Bone marrow (tissue), 2 donors: ENCODE measurements at regions not wholly inside any gene's neighbourhood (a gene's known extent, or its start where the extent isn't known, plus 50 kb on each side); places are given as distances from the start of the nearest gene placed in this dataset.

Source experiments
- DNase-seq, 2 donors: peaks; one replicate each; lab custom pipeline; 2025; lab: John Stamatoyannopoulos, UW

- no peak for DNase-seq
These were observed 240.1 kb downstream of the HGF start for GRCh38 chr7:81529785-81530184.

GRCh38 chr7:81527651-81528050 lies 242.2 kb downstream of the HGF start:
- no peak for DNase-seq

DNA sequence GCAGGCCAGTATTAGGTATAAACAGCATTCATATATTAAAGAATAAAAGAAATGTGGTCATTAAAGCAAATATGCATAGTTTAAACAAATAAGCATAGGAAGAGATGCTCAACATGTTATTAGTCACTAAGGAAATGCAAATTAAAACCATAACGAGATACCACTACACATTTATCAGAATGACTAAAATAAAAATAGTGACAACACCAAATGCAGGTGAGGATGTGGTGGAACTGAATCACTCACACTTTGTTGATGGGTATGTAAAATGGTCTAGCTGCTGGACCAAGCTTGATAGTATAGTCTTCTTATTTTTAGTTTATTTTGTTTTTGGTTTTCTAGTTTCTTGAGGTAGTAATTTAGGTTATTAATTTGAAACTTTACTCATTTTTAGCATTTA lies 242.9 kb downstream of the HGF start:
- DNase-seq, result no peak

GRCh38 chr7:81525841-81526240 lies 244.0 kb downstream of the HGF start:
- DNase-seq, result no peak

DNA sequence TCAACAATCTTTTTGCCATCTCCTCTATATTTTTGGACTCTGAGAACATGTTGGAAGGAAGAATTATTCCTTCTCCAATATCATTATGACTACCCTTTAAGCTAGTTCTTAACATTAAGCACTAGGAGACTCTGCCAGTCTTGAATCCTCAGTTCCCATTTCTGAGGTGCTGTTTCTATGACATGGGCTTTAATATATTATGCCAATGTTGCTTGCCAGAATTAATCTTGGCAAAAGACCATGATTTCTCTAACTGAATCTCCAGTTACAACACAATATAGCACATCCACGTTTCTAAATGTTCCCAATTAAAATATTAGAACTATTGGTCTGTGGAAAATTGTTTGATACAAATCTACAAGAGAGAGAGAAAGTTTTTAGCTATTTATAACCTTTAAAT lies 250.0 kb downstream of the HGF start:
- DNase-seq, result no peak

GRCh38 chr7:81516898-81517297 lies 252.9 kb downstream of the HGF start:
- DNase-seq, result no peak

GRCh38 chr7:81515009-81515408 lies 254.8 kb downstream of the HGF start:
- no peak for DNase-seq

DNA sequence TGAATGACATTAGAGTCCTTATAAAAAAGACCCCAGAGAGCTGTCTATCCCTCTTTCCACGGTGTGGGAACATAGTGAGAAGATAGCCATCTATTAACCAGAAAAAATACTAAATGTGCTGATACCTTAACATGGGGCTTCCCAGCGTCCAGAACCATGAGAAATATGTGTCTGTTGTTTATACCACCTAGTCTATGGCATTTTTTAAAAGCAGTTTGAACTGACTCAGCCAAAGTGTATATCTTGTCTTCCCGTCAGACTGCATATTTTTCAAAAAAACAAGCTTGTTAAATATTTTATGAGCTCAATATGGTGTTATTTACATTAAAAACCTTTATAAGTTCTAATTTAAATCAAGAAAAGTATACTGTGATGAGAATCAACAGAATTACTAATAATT lies 255.3 kb downstream of the HGF start:
- no peak for DNase-seq

DNA sequence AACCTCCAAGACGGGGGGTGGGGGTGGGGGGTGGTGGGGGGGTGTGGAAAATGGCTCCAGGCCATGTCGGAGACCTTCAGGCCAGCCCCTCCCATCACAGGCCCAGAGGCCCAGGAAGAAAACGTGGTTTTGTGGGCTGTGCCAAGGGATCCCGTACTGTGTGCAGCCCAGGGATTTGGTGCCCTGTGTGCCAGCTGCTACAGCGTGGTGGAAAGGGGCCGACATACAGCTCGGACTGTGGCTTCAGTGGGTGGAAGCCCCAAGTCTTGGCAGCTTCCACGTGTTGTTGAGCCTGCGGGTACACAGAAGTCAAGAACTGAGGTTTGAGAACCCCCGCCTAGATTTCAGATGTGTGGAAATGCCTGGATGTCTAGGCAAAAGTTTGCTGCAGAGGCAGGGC lies 259.7 kb downstream of the HGF start:
- DNase-seq, result no peak

DNA sequence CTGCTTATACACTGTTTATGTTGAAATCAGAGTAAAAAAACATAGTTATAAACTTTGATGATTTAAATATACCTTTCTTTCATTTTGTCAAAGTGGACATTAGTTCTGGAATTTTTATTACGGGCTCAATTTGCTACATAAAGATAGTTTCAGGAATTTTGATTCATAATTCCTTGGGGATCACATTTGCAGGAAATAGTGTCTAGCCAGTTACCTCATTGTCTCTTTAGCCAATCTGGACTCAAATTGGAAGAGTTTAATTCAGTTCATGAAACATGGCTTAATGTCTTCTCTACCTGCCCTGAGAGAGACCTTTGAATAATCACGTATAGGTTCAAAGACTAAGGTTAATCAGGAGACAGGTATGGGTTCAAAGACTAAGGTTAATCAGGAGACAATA lies 262.6 kb downstream of the HGF start:
- no peak for DNase-seq

DNA sequence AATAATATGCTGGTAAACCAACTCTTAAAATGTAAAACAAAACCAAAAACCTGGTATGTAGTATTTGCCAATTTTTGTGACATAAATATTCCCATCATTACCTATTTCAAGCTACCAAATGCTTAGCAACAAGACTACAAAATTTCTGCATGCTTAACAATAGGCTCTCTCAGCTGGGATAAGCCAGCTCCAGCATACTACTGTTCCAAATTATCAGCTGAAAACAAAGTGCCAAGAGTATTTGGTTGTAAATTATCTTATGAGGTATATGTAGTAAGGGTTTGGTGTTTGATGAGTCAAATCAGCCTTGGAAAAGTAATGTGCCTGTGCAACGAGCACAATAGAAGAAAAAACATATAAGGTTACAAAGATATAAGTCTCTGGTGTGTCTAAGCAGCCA lies 263.2 kb downstream of the HGF start:
- no peak for DNase-seq

GRCh38 chr7:81503771-81504170 lies 266.1 kb downstream of the HGF start:
- no peak for DNase-seq

DNA sequence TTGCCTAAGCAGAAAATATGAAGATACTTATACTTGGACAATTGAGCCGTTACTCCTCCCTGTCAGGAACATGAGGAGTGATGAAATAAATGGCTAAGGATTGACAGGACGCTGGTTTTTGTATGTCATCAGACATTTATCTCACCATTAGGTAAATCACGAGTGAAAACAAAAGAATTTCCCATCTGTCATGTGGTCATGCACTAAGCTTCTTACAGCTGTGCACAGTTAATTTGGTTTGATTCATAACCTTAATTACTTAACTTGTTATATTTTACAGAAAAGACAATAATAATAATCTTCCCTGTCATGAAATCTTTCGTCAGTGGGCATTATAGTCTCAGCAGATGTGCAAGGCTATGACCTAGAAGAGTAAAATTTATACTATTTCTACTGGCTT lies 266.5 kb downstream of the HGF start:
- DNase-seq, result no peak

- DNase-seq, result no peak
These were observed 268.6 kb downstream of the HGF start for GRCh38 chr7:81501220-81501619.

- no peak for DNase-seq
These were observed 269.2 kb downstream of the HGF start for GRCh38 chr7:81500631-81501030.

DNA sequence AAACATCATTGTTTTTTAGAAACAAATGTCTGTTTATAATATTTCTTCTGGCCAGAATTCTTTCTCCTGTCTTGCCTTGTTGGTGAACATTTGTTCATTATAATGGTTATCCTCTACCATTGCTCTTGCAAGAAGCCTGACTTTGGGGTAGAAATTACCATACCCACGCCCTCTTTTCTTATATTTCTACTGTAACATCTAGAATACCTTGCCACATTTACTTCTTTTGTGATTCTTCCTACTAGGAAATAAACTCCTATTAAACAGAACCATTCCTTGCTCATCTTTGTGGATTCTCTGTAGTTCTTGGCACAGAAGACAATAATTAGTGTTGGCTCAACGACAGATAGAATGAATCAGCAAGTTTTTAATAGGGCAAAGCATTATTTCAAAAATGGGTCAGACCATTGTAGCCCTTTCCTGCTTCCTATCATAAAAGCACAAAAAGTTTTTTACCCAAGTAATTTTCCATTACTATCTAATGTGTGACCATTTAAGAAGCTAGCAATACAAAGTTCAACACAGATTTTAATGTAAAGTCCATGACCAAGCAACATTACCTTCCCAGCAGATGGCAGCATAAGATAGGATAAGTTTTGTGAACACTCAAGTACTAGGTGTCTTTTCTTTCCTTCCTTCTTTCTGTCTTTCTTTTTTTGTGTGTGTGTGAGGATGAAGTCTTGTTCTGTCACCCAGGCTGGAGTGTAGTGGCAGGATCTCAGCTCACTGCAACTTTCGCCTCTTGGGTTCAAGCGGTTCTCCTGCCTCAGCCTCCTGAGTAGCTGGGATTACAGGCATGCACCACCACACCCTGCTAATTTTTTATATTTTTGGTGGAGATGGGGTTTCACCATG lies 270.4 kb downstream of the HGF start:
- peak in 1 of 2 donors; percentile 64 for DNase-seq

- no peak for DNase-seq
These were observed 271.7 kb downstream of the HGF start for GRCh38 chr7:81498176-81498575.

- DNase-seq, result no peak
These were observed 276.9 kb downstream of the HGF start for GRCh38 chr7:81492910-81493309.

- DNase-seq, result no peak
These were observed 277.6 kb downstream of the HGF start for GRCh38 chr7:81492240-81492639.

DNA sequence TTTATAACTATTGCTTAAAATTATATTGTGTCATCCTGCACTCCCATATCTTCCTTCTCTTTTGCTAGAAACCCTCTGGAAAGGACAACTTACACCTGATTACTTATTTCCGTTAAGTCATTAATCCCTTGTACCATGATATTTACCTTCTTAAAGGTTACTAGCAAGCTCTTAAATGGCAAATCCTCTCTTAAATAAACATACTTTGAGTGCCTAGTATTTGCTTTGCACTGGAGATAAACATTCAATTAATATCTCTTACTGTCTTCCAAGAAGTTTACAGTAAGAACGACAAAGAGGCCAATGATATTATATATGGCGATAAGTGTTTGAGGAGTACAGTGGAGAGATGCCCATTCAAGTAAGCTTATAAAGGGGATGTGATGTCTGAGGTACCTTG lies 278.3 kb downstream of the HGF start:
- no peak for DNase-seq

- DNase-seq, result no peak
These were observed 281.6 kb downstream of the HGF start for GRCh38 chr7:81488210-81488609.

DNA sequence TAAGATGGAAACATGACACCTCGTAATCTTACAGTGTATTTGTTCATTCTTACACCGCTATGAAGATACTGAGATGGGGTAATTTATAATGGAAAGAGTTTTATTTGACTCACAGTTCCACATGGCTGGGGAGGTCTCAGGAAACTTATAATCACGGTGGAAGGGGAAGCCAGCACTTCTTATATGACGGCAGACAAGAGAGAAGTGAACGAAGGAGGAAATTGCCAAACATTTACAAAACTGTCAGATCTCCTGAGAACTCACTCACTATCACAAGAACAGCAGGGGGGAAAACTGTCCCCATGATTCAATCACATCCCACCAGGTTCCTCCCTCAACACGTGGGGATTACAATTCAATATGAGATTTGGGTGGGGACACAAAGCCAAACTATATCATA lies 282.3 kb downstream of the HGF start:
- no peak for DNase-seq

- DNase-seq, result no peak
These were observed 285.6 kb downstream of the HGF start for GRCh38 chr7:81484261-81484660.

GRCh38 chr7:81482600-81483186 lies 287.2 kb downstream of the HGF start:
- DNase-seq, result peak in 1 of 2 donors; percentile 56
